Caco-2 (cell line): ENCODE measurements at regions not wholly inside any gene's neighbourhood (a gene's known extent, or its start where the extent isn't known, plus 50 kb on each side); places are given as distances from the start of the nearest gene placed in this dataset.

Experiments used
- BruUV-seq: library from RNA; stranded (reverse); fragments of 400-500 nt; replicated peaks from 2 replicates; lab custom pipeline; 2021; lab: Mats Ljungman, UMichigan
- CTCF ChIA-PET: fragments of 300-600 bp; sonication (Branson Sonifier 250); formaldehyde crosslinking; loops from one replicate; lab custom pipeline; 2022; ENCODE audit warnings: antibody characterized with exemption; lab: Charles Lee
- POLR2A ChIA-PET: fragments of 300-600 bp; sonication (Branson Sonifier 250); formaldehyde crosslinking; loops from one replicate; lab custom pipeline; 2022; ENCODE audit warnings: antibody characterized with exemption; lab: Charles Lee
- DNase-seq, 2 experiments: peaks; one replicate each; pipeline versions ENCODE4 v3.0.0 to v3.0.0-alpha.2; 2020 to 2022
- H3K27me3 ChIP-seq: replicated peaks from 2 replicates; pipeline ENCODE4 v1.6.0; 2011; ENCODE audit warnings: low read length; ENCODE audit not compliant: control insufficient read depth, insufficient read depth
- H3K36me3 ChIP-seq: 2 replicates; pipeline ENCODE4 v1.5.1; 2011; ENCODE audit warnings: low read length; ENCODE audit not compliant: control insufficient read depth, insufficient read depth
- H3K4me1 ChIP-seq: fragments of 250-450 bp; sonication (Bioruptor Pico); 2 replicates; pipeline ENCODE4 v1.5.1; 2020; ENCODE audit warnings: mild to moderate bottlenecking
- H3K4me3 ChIP-seq: 2 replicates; pipeline ENCODE4 v1.5.1; 2011; ENCODE audit warnings: low read depth, mild to moderate bottlenecking, control low read depth, low read length
- H3K9me3 ChIP-seq: fragments of 250-450 bp; sonication (Bioruptor Pico); 2 replicates; pipeline ENCODE4 v1.5.1; 2020; ENCODE audit warnings: mild to moderate bottlenecking, moderate library complexity
- H3K27ac Mint-ChIP-seq: one replicate; pipeline ENCODE4 v1.8.0; 2022; ENCODE audit warnings: mixed read lengths; ENCODE audit not compliant: unreplicated experiment
- H3K27me3 Mint-ChIP-seq: one replicate; pipeline ENCODE4 v1.8.0; 2022; ENCODE audit warnings: mixed read lengths; ENCODE audit not compliant: insufficient read depth, unreplicated experiment
- H3K36me3 Mint-ChIP-seq: one replicate; pipeline ENCODE4 v1.8.0; 2022; ENCODE audit warnings: mild to moderate bottlenecking, mixed read lengths; ENCODE audit not compliant: insufficient read depth, unreplicated experiment
- H3K4me1 Mint-ChIP-seq: one replicate; pipeline ENCODE4 v1.8.0; 2022; ENCODE audit warnings: low read depth, mixed read lengths; ENCODE audit not compliant: unreplicated experiment
- H3K4me3 Mint-ChIP-seq: one replicate; pipeline ENCODE4 v1.8.0; 2022; ENCODE audit warnings: mild to moderate bottlenecking, moderate library complexity, mixed read lengths; ENCODE audit not compliant: unreplicated experiment
- H3K9me3 Mint-ChIP-seq: one replicate; pipeline ENCODE4 v1.8.0; 2022; ENCODE audit warnings: mixed read lengths; ENCODE audit not compliant: unreplicated experiment
- intact Hi-C: fragments of 100-400 bp; cut with micrococcal nuclease; formaldehyde crosslinking; loops from one replicate; pipeline ENCODE4 v1.10.0; 2022; ENCODE audit not compliant: unreplicated experiment
- TF ChIP-seq, protein P1 (sequence below), 2 experiments: fragments of 200-600 bp in 1 of 2; IDR thresholded peaks; 1 replicate in 1 of 2; 2 replicates in 1 of 2; pipeline versions ENCODE4 v1.5.1 to v1.8.0; 2011 to 2022; ENCODE audit warnings: antibody characterized with exemption in 1 of 2, control low read depth in 1 of 2, inconsistent platforms in 1 of 2, low read depth in 1 of 2, low read length in 1 of 2, mild to moderate bottlenecking in 1 of 2, moderate library complexity in 1 of 2; ENCODE audit not compliant: insufficient read depth in 1 of 2, severe bottlenecking in 1 of 2, unreplicated experiment in 1 of 2

DNA sequence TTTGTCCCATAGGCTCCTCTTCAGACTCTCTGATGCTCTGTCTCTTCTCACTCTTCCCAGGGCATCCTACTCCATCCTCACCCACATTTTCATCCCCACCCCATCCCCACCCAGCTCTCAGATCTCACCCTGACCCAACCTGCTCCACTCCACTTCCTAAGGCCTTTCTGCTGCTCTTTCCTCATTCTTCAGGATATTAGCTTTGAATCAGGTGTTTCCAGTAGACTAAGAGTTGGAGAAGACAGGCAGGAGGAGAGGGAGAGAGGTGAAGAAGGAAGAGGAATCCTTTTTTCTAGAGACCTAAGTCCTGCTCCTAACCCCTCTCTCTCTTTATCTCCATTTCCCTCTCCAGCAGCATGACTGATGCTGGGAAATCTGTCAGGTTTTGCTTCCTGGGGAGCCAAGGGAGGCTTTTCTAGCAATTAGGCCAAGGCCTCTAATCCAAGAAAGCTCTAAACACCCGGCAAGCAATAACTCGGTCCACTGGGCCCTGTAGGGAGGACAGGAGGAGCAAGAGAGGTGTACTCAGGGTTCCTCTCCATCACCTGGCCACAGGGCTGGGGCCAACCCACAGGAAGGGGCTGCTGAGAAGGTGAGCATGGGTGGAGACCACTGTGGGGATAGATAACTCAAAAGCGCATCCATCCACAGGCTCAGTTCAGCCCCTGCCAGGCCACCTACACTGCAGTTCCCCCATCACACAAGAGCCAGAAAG, 133.3 kb downstream of the TMEM132E start:
- H3K27me3 Mint-ChIP-seq: peaks cover 40% of the 10 kb centered on the region
- H3K4me3 Mint-ChIP-seq: no peak overlapping the region
- intact Hi-C loops: no loop called here
- H3K9me3 ChIP-seq: no peaks in the 10 kb centered on the region
- no peaks in the 10 kb centered on the region for H3K9me3 Mint-ChIP-seq
- no peaks in the 10 kb centered on the region for H3K36me3 Mint-ChIP-seq
- ChIA-PET CTCF (interaction anchor here (0.6 kb wide), 1 partner anchor 784 kb away, joined by 6 read pairs; no protein-coding TSS in a partner anchor), POLR2A (no interaction called here)
- BruUV-seq: no TSS peak
- no peak overlapping the region for H3K27ac Mint-ChIP-seq
- H3K4me3 ChIP-seq: no peak overlapping the region
- no peaks in the 10 kb centered on the region for H3K36me3 ChIP-seq
- H3K27me3 ChIP-seq: peaks cover 3% of the 10 kb centered on the region; the same call in 1 of the 2 replicates
- TF ChIP-seq, protein P1, sequence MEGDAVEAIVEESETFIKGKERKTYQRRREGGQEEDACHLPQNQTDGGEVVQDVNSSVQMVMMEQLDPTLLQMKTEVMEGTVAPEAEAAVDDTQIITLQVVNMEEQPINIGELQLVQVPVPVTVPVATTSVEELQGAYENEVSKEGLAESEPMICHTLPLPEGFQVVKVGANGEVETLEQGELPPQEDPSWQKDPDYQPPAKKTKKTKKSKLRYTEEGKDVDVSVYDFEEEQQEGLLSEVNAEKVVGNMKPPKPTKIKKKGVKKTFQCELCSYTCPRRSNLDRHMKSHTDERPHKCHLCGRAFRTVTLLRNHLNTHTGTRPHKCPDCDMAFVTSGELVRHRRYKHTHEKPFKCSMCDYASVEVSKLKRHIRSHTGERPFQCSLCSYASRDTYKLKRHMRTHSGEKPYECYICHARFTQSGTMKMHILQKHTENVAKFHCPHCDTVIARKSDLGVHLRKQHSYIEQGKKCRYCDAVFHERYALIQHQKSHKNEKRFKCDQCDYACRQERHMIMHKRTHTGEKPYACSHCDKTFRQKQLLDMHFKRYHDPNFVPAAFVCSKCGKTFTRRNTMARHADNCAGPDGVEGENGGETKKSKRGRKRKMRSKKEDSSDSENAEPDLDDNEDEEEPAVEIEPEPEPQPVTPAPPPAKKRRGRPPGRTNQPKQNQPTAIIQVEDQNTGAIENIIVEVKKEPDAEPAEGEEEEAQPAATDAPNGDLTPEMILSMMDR (IDR thresholded peaks at IDR 0.05; ENCODE audit: insufficient read depth in 1 of 2, low read depth in 1 of 2, low read length in 1 of 2, severe bottlenecking in 1 of 2, unreplicated experiment in 1 of 2): no peak
- H3K4me1 ChIP-seq: no peaks in the 10 kb centered on the region
- H3K4me1 Mint-ChIP-seq: no peaks in the 10 kb centered on the region
- DNase-seq: no peak

DNA sequence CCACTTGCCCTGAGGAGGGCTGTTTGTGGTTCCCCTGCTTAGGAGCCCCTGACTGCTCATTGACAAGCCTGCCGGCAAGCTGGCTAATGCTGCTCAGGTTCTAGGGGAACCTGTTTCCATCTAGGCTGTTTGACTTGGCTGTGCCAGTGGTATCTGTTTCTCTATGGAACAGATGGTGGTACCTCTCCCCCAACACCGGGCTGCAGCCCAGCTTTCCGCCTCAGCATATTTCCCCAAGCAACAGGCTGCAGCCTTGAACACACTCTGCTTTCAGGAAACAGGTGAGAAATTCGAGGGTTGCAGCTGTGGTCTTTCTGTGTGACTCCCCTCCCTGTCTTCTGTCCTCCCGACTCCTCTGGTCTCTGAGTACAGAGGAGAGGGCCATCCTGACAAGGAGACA, 132.3 kb downstream of the TMEM132E start:
- no peaks in the 10 kb centered on the region for H3K4me1 Mint-ChIP-seq
- peaks cover 37% of the 10 kb centered on the region for H3K27me3 Mint-ChIP-seq
- Histone ChIP-seq H3K4me1 (no peaks in the 10 kb centered on the region), H3K4me3 (no peak overlapping the region), H3K9me3 (no peaks in the 10 kb centered on the region), H3K36me3 (no peaks in the 10 kb centered on the region), H3K27me3 (peaks cover 3% of the 10 kb centered on the region; the same call in 1 of the 2 replicates)
- no TSS peak for BruUV-seq
- H3K4me3 Mint-ChIP-seq: no peak overlapping the region
- no peaks in the 10 kb centered on the region for H3K36me3 Mint-ChIP-seq
- no peak for DNase-seq
- ChIA-PET CTCF (no interaction called here), POLR2A (no interaction called here)
- TF ChIP-seq, protein P1 (IDR thresholded peaks at IDR 0.05; ENCODE audit: insufficient read depth in 1 of 2, low read depth in 1 of 2, low read length in 1 of 2, severe bottlenecking in 1 of 2, unreplicated experiment in 1 of 2): no peak
- intact Hi-C loops: no loop called here
- H3K27ac Mint-ChIP-seq: no peak overlapping the region
- no peaks in the 10 kb centered on the region for H3K9me3 Mint-ChIP-seq

DNA sequence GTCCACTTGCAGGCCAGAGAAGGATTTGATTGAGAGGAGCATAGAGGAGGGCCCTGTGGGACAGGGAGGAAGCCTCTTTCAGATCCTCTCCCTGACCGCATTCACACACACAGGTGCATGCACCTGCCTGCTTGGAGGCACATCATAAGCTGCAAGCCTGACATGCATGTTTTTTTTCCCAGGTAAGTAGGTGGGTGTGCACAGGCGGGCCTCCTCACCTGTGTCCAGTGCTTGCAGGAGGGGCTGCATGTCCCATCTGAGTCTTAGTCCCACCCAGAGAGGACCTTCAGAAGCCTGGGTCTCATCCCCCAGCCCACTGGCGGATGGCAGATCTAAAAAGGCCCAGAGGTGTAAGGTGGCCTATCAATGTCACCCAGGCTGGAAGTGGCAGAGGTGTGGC, 130.8 kb downstream of the TMEM132E start:
- Mint-ChIP-seq H3K27ac (no peak overlapping the region), H3K9me3 (no peaks in the 10 kb centered on the region), H3K4me1 (no peaks in the 10 kb centered on the region), H3K27me3 (peaks cover 24% of the 10 kb centered on the region), H3K36me3 (no peaks in the 10 kb centered on the region), H3K4me3 (no peak overlapping the region)
- Histone ChIP-seq H3K4me1 (no peaks in the 10 kb centered on the region), H3K4me3 (no peak overlapping the region), H3K36me3 (no peaks in the 10 kb centered on the region), H3K9me3 (no peaks in the 10 kb centered on the region), H3K27me3 (peaks cover 3% of the 10 kb centered on the region; the same call in 1 of the 2 replicates)
- BruUV-seq: no TSS peak
- TF ChIP-seq, protein P1 (IDR thresholded peaks at IDR 0.05; ENCODE audit: insufficient read depth in 1 of 2, low read depth in 1 of 2, low read length in 1 of 2, severe bottlenecking in 1 of 2, unreplicated experiment in 1 of 2): no peak
- ChIA-PET POLR2A (no interaction called here), CTCF (no interaction called here)
- no peak for DNase-seq
- intact Hi-C loops: no loop called here
